Fibroblast of mammary gland (primary cell): ENCODE measurements at regions not wholly inside any gene's neighbourhood (a gene's known extent, or its start where the extent isn't known, plus 50 kb on each side); places are given as distances from the start of the nearest gene placed in this dataset.
A peak's percentile ranks its signal among the peaks of the same experiment; 100 is the strongest.

Experiments
- DNase-seq: peaks from one replicate; pipeline ENCODE4 v3.0.0-alpha.2; 2010; ENCODE audit warnings: low read depth
- H3K4me3 ChIP-seq: 2 replicates; pipeline ENCODE4 v1.5.1; 2011; ENCODE audit warnings: low read depth, mild to moderate bottlenecking, low read length, moderate library complexity; ENCODE audit not compliant: control insufficient read depth
- TF ChIP-seq, protein P1 (sequence below): conservative IDR thresholded peaks from 2 replicates; pipeline ENCODE4 v1.5.1; 2011; ENCODE audit warnings: low read depth, low read length, inconsistent platforms; ENCODE audit not compliant: control insufficient read depth, insufficient read depth

- no peak overlapping the region for H3K4me3 ChIP-seq
- DNase-seq: no peak
- TF ChIP-seq, protein P1, sequence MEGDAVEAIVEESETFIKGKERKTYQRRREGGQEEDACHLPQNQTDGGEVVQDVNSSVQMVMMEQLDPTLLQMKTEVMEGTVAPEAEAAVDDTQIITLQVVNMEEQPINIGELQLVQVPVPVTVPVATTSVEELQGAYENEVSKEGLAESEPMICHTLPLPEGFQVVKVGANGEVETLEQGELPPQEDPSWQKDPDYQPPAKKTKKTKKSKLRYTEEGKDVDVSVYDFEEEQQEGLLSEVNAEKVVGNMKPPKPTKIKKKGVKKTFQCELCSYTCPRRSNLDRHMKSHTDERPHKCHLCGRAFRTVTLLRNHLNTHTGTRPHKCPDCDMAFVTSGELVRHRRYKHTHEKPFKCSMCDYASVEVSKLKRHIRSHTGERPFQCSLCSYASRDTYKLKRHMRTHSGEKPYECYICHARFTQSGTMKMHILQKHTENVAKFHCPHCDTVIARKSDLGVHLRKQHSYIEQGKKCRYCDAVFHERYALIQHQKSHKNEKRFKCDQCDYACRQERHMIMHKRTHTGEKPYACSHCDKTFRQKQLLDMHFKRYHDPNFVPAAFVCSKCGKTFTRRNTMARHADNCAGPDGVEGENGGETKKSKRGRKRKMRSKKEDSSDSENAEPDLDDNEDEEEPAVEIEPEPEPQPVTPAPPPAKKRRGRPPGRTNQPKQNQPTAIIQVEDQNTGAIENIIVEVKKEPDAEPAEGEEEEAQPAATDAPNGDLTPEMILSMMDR: no peak
Measured at GRCh38 chr6:119526561-119527230, 177.1 kb upstream of the MAN1A1 start.

DNA sequence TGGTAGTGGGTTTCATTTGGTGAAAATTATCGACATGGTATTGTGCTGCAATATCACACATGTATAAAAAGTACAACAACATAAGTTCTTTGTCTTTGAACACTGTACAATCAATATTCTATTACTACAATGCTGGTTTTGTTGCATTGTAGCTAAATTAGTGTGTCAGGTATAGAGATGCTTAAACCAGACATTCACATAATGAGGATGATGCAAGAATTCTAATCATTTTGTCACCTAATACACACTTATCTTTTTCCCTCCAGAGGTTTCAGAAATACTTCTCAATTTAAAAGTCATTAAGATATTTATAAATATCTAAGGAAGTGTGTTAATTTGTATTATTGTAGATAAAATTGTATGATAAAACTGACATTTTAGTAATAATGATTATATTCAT is 174.8 kb upstream of the MAN1A1 start:
- no peak overlapping the region for H3K4me3 ChIP-seq
- DNase-seq: no peak
- TF ChIP-seq, protein P1: no peak

GRCh38 chr6:119523556-119523955 is 174.0 kb upstream of the MAN1A1 start:
- no peak for DNase-seq
- TF ChIP-seq, protein P1: no peak
- no peak overlapping the region for H3K4me3 ChIP-seq

DNA sequence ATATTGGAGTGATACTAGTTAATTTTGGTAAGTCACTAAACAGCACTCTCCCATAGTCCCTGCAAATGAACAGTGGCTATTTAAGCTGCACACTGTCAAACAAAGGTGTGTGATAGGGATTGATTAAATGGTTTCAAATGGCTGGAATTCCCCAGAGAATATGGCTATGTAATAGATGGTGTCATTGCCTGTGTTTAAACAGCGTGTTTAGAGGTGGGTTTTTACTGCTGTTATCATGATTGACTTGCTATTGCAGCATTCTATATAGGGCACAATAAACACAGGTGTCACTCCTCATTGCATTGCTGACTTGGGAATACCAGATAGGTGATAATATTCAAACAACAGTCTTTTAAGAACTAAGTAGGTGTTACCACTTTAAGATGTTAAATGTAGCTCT is 171.7 kb upstream of the MAN1A1 start:
- no peak for DNase-seq
- TF ChIP-seq, protein P1: no peak
- no peak overlapping the region for H3K4me3 ChIP-seq

- peak; percentile 48 for DNase-seq
- TF ChIP-seq, protein P1: no peak
- H3K4me3 ChIP-seq: no peak overlapping the region
Measured at GRCh38 chr6:119517428-119517827, 167.9 kb upstream of the MAN1A1 start.

DNA sequence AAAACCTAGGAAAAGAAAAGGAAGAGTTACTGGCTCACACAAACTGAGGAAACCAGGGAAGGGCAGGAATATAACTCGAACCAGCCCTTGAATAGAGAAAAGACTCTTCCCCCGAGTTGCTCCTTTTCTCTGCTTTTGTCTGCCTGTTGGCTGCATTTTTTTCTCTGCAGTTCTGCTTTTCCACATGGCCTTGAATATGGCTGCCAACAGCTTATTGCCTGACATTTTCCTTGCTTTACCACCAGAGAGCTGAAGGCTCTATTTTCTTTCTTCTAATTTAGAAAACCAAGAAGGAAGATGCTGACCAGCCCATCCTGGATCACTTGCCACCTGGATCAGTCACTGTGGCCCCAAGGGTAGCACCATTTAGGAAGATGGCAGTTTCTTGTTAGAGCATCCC is 164.8 kb upstream of the MAN1A1 start:
- H3K4me3 ChIP-seq: no peak overlapping the region
- DNase-seq: no peak
- TF ChIP-seq, protein P1: no peak

- TF ChIP-seq, protein P1: no peak
- no peak overlapping the region for H3K4me3 ChIP-seq
- no peak for DNase-seq
Measured at GRCh38 chr6:119511024-119511423, 161.5 kb upstream of the MAN1A1 start.
